ENCODE measurements at regions not wholly inside any gene's neighbourhood (a gene's known extent, or its start where the extent isn't known, plus 50 kb on each side); places are given as distances from the start of the nearest gene placed in this dataset.

GRCh38 chr13:64480672-64481071, 2749.5 kb downstream of the PCDH9 start:
- no peaks in the 10 kb centered on the region for H3K9me2 ChIP-seq (ENCODE audit: insufficient read depth)
- ATAC-seq = no peak
- Mint-ChIP-seq H3K9me3 (peaks cover 5% of the 10 kb centered on the region; the same call in 2 of the 3 replicates), H3K4me3 (no peak overlapping the region), H3K4me1 (peaks cover 16% of the 10 kb centered on the region), H3K27me3 (ENCODE audit: insufficient read depth, low read depth, poor library complexity) (no peaks in the 10 kb centered on the region), H3K27ac (peak overlapping the region; percentile 58; the same call in 1 of the 2 replicates), H3K36me3 (ENCODE audit: low read depth) (peaks cover 6% of the 10 kb centered on the region; the same call in 2 of the 3 replicates)
- no peak overlapping the region for H3K4me3 ChIP-seq
- TF ChIP-seq ZNF331 (CRISPR knock-in tag; IDR thresholded peaks at IDR 0.05; ENCODE audit: low read depth) (no peak), JUNB (IDR thresholded peaks at IDR 0.05; ENCODE audit: unreplicated experiment) (no peak), EZH2 (IDR thresholded peaks at IDR 0.05; ENCODE audit: low read depth, unreplicated experiment) (no peak), REST (IDR thresholded peaks at IDR 0.05; ENCODE audit: unreplicated experiment) (no peak), POLR2AphosphoS5 (IDR thresholded peaks at IDR 0.05; ENCODE audit: low read depth) (no peak), STAT1 (IDR thresholded peaks at IDR 0.05; ENCODE audit: unreplicated experiment) (no peak), ETS1 (IDR thresholded peaks at IDR 0.05) (no peak), ZNF114 (CRISPR knock-in tag; IDR thresholded peaks at IDR 0.05) (no peak), CREB1 (CRISPR knock-in tag; IDR thresholded peaks at IDR 0.05; ENCODE audit: low read depth) (no peak), EZH2phosphoT487 (IDR thresholded peaks at IDR 0.05; ENCODE audit: unreplicated experiment) (no peak), NANOG (IDR thresholded peaks at IDR 0.05; ENCODE audit: borderline replicate concordance) (no peak)
- TF ChIP-seq, protein P1, sequence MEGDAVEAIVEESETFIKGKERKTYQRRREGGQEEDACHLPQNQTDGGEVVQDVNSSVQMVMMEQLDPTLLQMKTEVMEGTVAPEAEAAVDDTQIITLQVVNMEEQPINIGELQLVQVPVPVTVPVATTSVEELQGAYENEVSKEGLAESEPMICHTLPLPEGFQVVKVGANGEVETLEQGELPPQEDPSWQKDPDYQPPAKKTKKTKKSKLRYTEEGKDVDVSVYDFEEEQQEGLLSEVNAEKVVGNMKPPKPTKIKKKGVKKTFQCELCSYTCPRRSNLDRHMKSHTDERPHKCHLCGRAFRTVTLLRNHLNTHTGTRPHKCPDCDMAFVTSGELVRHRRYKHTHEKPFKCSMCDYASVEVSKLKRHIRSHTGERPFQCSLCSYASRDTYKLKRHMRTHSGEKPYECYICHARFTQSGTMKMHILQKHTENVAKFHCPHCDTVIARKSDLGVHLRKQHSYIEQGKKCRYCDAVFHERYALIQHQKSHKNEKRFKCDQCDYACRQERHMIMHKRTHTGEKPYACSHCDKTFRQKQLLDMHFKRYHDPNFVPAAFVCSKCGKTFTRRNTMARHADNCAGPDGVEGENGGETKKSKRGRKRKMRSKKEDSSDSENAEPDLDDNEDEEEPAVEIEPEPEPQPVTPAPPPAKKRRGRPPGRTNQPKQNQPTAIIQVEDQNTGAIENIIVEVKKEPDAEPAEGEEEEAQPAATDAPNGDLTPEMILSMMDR (conservative IDR thresholded peaks at IDR 0.05; ENCODE audit: low read depth in 2 of 2) = no peak
- TF ChIP-seq, protein P2, sequence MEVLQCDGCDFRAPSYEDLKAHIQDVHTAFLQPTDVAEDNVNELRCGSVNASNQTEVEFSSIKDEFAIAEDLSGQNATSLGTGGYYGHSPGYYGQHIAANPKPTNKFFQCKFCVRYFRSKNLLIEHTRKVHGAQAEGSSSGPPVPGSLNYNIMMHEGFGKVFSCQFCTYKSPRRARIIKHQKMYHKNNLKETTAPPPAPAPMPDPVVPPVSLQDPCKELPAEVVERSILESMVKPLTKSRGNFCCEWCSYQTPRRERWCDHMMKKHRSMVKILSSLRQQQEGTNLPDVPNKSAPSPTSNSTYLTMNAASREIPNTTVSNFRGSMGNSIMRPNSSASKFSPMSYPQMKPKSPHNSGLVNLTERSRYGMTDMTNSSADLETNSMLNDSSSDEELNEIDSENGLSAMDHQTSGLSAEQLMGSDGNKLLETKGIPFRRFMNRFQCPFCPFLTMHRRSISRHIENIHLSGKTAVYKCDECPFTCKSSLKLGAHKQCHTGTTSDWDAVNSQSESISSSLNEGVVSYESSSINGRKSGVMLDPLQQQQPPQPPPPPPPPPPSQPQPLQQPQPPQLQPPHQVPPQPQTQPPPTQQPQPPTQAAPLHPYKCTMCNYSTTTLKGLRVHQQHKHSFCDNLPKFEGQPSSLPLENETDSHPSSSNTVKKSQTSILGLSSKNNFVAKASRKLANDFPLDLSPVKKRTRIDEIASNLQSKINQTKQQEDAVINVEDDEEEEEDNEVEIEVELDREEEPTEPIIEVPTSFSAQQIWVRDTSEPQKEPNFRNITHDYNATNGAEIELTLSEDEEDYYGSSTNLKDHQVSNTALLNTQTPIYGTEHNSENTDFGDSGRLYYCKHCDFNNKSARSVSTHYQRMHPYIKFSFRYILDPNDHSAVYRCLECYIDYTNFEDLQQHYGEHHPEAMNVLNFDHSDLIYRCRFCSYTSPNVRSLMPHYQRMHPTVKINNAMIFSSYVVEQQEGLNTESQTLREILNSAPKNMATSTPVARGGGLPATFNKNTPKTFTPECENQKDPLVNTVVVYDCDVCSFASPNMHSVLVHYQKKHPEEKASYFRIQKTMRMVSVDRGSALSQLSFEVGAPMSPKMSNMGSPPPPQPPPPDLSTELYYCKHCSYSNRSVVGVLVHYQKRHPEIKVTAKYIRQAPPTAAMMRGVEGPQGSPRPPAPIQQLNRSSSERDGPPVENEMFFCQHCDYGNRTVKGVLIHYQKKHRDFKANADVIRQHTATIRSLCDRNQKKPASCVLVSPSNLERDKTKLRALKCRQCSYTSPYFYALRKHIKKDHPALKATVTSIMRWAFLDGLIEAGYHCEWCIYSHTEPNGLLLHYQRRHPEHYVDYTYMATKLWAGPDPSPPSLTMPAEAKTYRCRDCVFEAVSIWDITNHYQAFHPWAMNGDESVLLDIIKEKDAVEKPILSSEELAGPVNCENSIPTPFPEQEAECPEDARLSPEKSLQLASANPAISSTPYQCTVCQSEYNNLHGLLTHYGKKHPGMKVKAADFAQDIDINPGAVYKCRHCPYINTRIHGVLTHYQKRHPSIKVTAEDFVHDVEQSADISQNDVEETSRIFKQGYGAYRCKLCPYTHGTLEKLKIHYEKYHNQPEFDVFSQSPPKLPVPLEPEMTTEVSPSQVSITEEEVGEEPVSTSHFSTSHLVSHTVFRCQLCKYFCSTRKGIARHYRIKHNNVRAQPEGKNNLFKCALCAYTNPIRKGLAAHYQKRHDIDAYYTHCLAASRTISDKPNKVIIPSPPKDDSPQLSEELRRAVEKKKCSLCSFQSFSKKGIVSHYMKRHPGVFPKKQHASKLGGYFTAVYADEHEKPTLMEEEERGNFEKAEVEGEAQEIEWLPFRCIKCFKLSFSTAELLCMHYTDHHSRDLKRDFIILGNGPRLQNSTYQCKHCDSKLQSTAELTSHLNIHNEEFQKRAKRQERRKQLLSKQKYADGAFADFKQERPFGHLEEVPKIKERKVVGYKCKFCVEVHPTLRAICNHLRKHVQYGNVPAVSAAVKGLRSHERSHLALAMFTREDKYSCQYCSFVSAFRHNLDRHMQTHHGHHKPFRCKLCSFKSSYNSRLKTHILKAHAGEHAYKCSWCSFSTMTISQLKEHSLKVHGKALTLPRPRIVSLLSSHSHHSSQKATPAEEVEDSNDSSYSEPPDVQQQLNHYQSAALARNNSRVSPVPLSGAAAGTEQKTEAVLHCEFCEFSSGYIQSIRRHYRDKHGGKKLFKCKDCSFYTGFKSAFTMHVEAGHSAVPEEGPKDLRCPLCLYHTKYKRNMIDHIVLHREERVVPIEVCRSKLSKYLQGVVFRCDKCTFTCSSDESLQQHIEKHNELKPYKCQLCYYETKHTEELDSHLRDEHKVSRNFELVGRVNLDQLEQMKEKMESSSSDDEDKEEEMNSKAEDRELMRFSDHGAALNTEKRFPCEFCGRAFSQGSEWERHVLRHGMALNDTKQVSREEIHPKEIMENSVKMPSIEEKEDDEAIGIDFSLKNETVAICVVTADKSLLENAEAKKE (CRISPR knock-in tag; IDR thresholded peaks at IDR 0.05) = no peak
- H3F3A ChIP-seq (replicated peaks; ENCODE audit: low read depth) = no peaks in the 10 kb centered on the region
- peak overlapping the region; percentile 62 for H3K4me2 ChIP-seq
- H4K20me1 ChIP-seq (replicated peaks; ENCODE audit: insufficient read depth) = no peaks in the 10 kb centered on the region
- no peaks in the 10 kb centered on the region for H3K36me3 ChIP-seq (ENCODE audit: insufficient read depth)
- no peak for DNase-seq (ENCODE audit: low spot score)
- H2AFZ ChIP-seq = peak overlapping the region; percentile 60; the same call in 1 of the 2 replicates
- H3K27me3 ChIP-seq (ENCODE audit: insufficient read depth) = no peaks in the 10 kb centered on the region
- peaks cover 20% of the 10 kb centered on the region for H3K4me1 ChIP-seq (ENCODE audit: insufficient read depth)
- no peaks in the 10 kb centered on the region for H3K79me2 ChIP-seq (replicated peaks; ENCODE audit: insufficient read depth)
- H3K27ac ChIP-seq (ENCODE audit: low read depth) = no peak overlapping the region

Data from GM23338 (cell line).